K562 (cell line): ENCODE measurements at regions not wholly inside any gene's neighbourhood (a gene's known extent, or its start where the extent isn't known, plus 50 kb on each side); places are given as distances from the start of the nearest gene placed in this dataset.

Source experiments
- ATAC-seq: fragments of 200-7000 bp; cut with Tn5 transposase; 3 replicates; pipeline ENCODE4 v1.9.1; 2020; ENCODE audit warnings: moderate library complexity
- BruUV-seq: library from RNA; stranded (reverse); fragments of 400-500 nt; replicated peaks from 2 replicates; lab custom pipeline; 2021; lab: Mats Ljungman, UMichigan
- CTCF ChIA-PET: fragments of 300-600 bp; formaldehyde crosslinking; extraction: SDS; loops from one replicate; lab custom pipeline; 2021; ENCODE audit warnings: low intra/inter-chr PET ratio; lab: Yijun Ruan, JAX
- POLR2A ChIA-PET: fragments of 300-600, 350-650 bp; sonication (Branson Sonifier 250); formaldehyde crosslinking; extraction: SDS; loops from one replicate; lab custom pipeline; 2021; ENCODE audit warnings: antibody characterized with exemption, inconsistent platforms; lab: Yijun Ruan, JAX
- DNase-seq, 4 experiments: peaks; one replicate each; pipeline versions ENCODE4 v3.0.0 to v3.0.0-alpha.2; 2011 to 2018; ENCODE audit warnings: low spot score in 3 of 4, mixed read lengths in 3 of 4; ENCODE audit errors: extremely low read depth in 1 of 4
- FAIRE-seq: peaks from 2 replicates; lab custom pipeline; 2011; peaks lifted over from hg19 to GRCh38; lab: Jason Lieb, UNC
- H2AFZ ChIP-seq: 2 replicates; pipeline ENCODE4 v1.6.0; 2011; ENCODE audit warnings: low read depth, low read length, control low read depth, inconsistent platforms
- H3K27ac ChIP-seq: fragments of 200-600 bp; 3 replicates; pipeline ENCODE4 v1.8.0; 2011; ENCODE audit warnings: low read depth, mild to moderate bottlenecking, control low read depth, inconsistent platforms, low read length, moderate library complexity, mixed read lengths; ENCODE audit errors: extremely low read depth
- H3K27me3 ChIP-seq, 2 experiments: fragments of 300-600 bp in 1 of 2; 2 replicates in 1 of 2; 3 replicates in 1 of 2; pipeline versions ENCODE4 v1.6.0 to v1.8.0; 2011; ENCODE audit warnings: inconsistent platforms in 2 of 2, low read length in 2 of 2, mild to moderate bottlenecking in 1 of 2, mixed read lengths in 1 of 2, moderate library complexity in 1 of 2; ENCODE audit not compliant: control insufficient read depth in 2 of 2, insufficient read depth in 2 of 2
- H3K36me3 ChIP-seq: fragments of 300-600 bp; 3 replicates; pipeline ENCODE4 v1.8.0; 2011; ENCODE audit warnings: mild to moderate bottlenecking, low read length, inconsistent platforms; ENCODE audit not compliant: control insufficient read depth, insufficient read depth
- H3K4me1 ChIP-seq, 2 experiments: fragments of 200-600 bp in 1 of 2; replicated peaks in 1 of 2; 2 replicates in 1 of 2; 3 replicates in 1 of 2; pipeline versions ENCODE4 v1.5.1 to v1.8.0; 2011; ENCODE audit warnings: inconsistent platforms in 2 of 2, low read length in 2 of 2, mild to moderate bottlenecking in 1 of 2, mixed read lengths in 1 of 2, moderate library complexity in 1 of 2; ENCODE audit not compliant: control insufficient read depth in 2 of 2, insufficient read depth in 2 of 2
- H3K4me2 ChIP-seq: 2 replicates; pipeline ENCODE4 v1.6.1; 2011; ENCODE audit warnings: low read length, control low read depth, inconsistent platforms, mixed read lengths; ENCODE audit not compliant: insufficient read depth
- H3K4me3 ChIP-seq: fragments of 200-600 bp; sonication (generic), shearing (Covaris generic); 2 replicates; pipeline ENCODE4 v1.5.1; 2016; ENCODE audit warnings: control low read depth, inconsistent platforms
- H3K79me2 ChIP-seq: fragments of 200-600 bp; 3 replicates; pipeline ENCODE4 v1.8.0; 2011; ENCODE audit warnings: low read length, inconsistent platforms; ENCODE audit not compliant: control insufficient read depth, insufficient read depth
- H3K9ac ChIP-seq, 2 experiments: 2 replicates each; pipeline versions ENCODE4 v1.6.0 to v1.6.1; 2011; ENCODE audit warnings: low read depth in 2 of 2, low read length in 2 of 2, control low read depth in 1 of 2, inconsistent platforms in 1 of 2, mild to moderate bottlenecking in 1 of 2, mixed read lengths in 1 of 2; ENCODE audit not compliant: insufficient read depth in 1 of 2
- H3K9me1 ChIP-seq: one replicate; pipeline ENCODE4 v1.6.0; 2011; ENCODE audit warnings: inconsistent platforms, mild to moderate bottlenecking, low read length, moderate library complexity; ENCODE audit not compliant: control insufficient read depth, insufficient read depth
- H3K9me3 ChIP-seq: replicated peaks from 2 replicates; pipeline ENCODE4 v1.5.1; 2011; ENCODE audit warnings: low read depth, low read length, inconsistent platforms; ENCODE audit not compliant: control insufficient read depth, insufficient read depth
- H4K20me1 ChIP-seq: replicated peaks from 2 replicates; pipeline ENCODE4 v1.6.1; 2011; ENCODE audit warnings: low read length, inconsistent platforms, mixed read lengths; ENCODE audit not compliant: control insufficient read depth, insufficient read depth
- BDP1 ChIP-seq: IDR thresholded peaks from 3 replicates; pipeline ENCODE4 v1.6.1; 2011; ENCODE audit not compliant: insufficient read length, insufficient read depth
- CEBPB ChIP-seq: fragments of 450-650 bp; IDR thresholded peaks from 2 replicates; pipeline ENCODE4 v1.6.1; 2016; ENCODE audit warnings: missing genetic modification characterization, missing compliant biosample characterization
- CEBPG ChIP-seq, 3 experiments: fragments of 200-800 bp in 1 of 3; sonication (Bioruptor generic) in 1 of 3; sonication (generic) in 1 of 3; formaldehyde crosslinking in 1 of 3; IDR thresholded peaks in 2 of 3; conservative IDR thresholded peaks in 1 of 3; 2 replicates each; pipeline versions ENCODE4 v1.6.1 to v1.8.0; 2016 to 2022; ENCODE audit warnings: missing compliant biosample characterization in 2 of 3, missing genetic modification characterization in 2 of 3, mild to moderate bottlenecking in 1 of 3, missing genetic modification reagents in 1 of 3
- RBFOX2 ChIP-seq: fragments of 200-400 bp; formaldehyde crosslinking; IDR thresholded peaks from 2 replicates; pipeline ENCODE4 v1.6.1; 2017; ENCODE audit warnings: low read depth, mild to moderate bottlenecking, low read length, moderate library complexity
- WGBS: fragments of 100-300 bp; shearing (Covaris generic); methylation state at CpG from one replicate; pipeline ENCODE4 v1.1.6; 2016; ENCODE audit warnings: low coverage, mixed read lengths; ENCODE audit not compliant: insufficient coverage; ENCODE audit errors: missing lambda C conversion rate; 5-methylcytosine and 5-hydroxymethylcytosine counted together
- in situ Hi-C: fragments of 300-500 bp; cut with MboI; formaldehyde crosslinking; loops from 4 replicates; pipeline ENCODE4 v1.15.0; 2018; ENCODE audit warnings: inconsistent platforms, mixed read lengths
- intact Hi-C: fragments of 100-400 bp; cut with micrococcal nuclease; formaldehyde crosslinking; loops from 2 replicates; pipeline ENCODE4 v1.14.2; 2022
- TF ChIP-seq, protein P1 (sequence below): sonication (generic); IDR thresholded peaks from 2 replicates; pipeline ENCODE4 v1.6.1; 2016

DNA sequence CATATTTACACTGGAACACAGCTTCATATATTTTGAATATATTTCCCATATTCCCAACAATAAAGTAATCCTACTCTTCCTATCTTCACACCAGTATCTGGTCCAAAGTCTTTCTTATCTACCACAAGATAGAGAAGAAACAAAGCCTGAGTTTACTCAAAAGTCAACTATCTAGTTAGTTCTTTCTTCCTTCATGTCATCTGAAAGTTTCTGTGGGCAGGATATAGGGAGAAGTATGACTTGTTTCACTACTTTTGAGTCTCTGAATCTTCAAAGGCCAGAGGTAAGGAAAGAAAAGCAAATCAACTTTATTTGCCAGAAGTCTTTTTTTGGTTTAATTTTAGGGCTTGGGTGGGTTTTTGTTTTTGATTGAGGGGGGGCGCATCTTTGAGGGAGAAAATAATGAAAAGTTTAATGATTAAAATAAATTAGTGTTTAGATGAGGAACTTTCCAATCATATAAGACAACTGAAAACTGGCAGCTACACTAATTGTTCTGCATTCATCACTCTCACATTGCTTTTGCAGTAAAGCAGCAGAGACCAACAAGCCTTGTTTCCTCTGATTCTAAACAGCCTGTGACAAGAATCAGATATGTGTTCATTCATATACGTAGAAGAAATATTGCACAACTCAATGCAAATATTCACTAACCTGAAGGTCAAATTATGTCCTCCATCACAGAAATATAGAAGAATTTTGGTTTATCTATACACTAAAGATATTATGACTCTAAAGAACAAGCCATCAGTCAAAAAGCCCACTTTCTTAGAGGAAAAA is 421.4 kb downstream of the SHQ1 start:
- WGBS, result 46% methylated on average over 2 of the region's 2 CpGs
- no peak for TF ChIP-seq RBFOX2
- no peak for TF ChIP-seq CEBPG (CRISPR knock-in tag; IDR thresholded peaks at IDR 0.05)
- TF ChIP-seq CEBPG (tag; conservative IDR thresholded peaks at IDR 0.05 in 1 of 2, IDR thresholded peaks at IDR 0.05 in 1 of 2), result peak; percentile 42 to 60; a peak in 3 of 4 replicates
- no peak for TF ChIP-seq BDP1
- peak; percentile 72 for TF ChIP-seq CEBPB
- TF ChIP-seq, protein P1, sequence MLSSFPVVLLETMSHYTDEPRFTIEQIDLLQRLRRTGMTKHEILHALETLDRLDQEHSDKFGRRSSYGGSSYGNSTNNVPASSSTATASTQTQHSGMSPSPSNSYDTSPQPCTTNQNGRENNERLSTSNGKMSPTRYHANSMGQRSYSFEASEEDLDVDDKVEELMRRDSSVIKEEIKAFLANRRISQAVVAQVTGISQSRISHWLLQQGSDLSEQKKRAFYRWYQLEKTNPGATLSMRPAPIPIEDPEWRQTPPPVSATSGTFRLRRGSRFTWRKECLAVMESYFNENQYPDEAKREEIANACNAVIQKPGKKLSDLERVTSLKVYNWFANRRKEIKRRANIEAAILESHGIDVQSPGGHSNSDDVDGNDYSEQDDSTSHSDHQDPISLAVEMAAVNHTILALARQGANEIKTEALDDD, result peak; percentile 84
- no peaks in the 10 kb centered on the region for H3K9me1 ChIP-seq
- peaks cover 96% of the 10 kb centered on the region for H3K79me2 ChIP-seq
- H3K9me3 ChIP-seq, result no peaks in the 10 kb centered on the region
- no peak overlapping the region for H3K9ac ChIP-seq
- H3K4me2 ChIP-seq, result no peak overlapping the region
- DNase-seq (no peak), FAIRE-seq (no peak), ATAC-seq (peak; percentile 7; the same call in 1 of the 3 replicates)
- CTCF ChIA-PET, result no interaction called here
- BruUV-seq, result no TSS peak
- POLR2A ChIA-PET, result no interaction called here
- no peak overlapping the region for H2AFZ ChIP-seq
- H3K4me3 ChIP-seq, result no peak overlapping the region
- H3K36me3 ChIP-seq, result no peaks in the 10 kb centered on the region
- no peak overlapping the region; the same call in 2 of the 3 replicates for H3K27ac ChIP-seq
- peaks cover 17% of the 10 kb centered on the region for H4K20me1 ChIP-seq
- no peaks in the 10 kb centered on the region for H3K27me3 ChIP-seq
- in situ Hi-C loops, result no loop called here
- intact Hi-C loops, result no loop called here
- H3K4me1 ChIP-seq, result peaks cover 0 to 19% of the 10 kb centered on the region in 2 experiments; a peak in 3 of 5 replicates
